ENCODE measurements at regions not wholly inside any gene's neighbourhood (a gene's known extent, or its start where the extent isn't known, plus 50 kb on each side); places are given as distances from the start of the nearest gene placed in this dataset.

DNA sequence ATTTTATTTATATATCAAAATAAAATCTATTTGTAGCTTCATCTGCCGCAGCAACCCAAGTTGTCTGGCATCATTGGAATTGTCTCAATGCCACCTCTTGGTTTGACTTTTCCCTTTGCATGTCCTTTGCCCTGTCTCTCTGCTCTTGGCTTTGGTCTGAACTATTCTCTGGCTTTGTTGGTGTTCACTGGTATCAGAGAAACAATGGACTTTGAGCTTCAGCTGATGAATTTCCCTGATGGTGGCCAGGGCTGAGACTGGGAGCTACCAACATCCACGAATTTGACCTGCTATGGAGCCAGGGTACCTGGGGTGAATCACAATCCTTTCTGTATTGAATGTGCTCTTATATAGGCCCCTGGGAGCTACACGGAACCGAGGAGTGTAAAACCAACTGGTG is 311.7 kb upstream of the KIAA1217 start:
- H3K4me3 Mint-ChIP-seq: no peak overlapping the region
- H3K9me3 Mint-ChIP-seq: peaks cover 4% of the 10 kb centered on the region
- H3K27me3 Mint-ChIP-seq: no peaks in the 10 kb centered on the region
- no peaks in the 10 kb centered on the region for H3K36me3 Mint-ChIP-seq
- H3K4me1 Mint-ChIP-seq (ENCODE audit: unreplicated experiment): no peaks in the 10 kb centered on the region
- DNase-seq (ENCODE audit: extremely low spot score, unreplicated experiment): no peak
- TF ChIP-seq, protein P1, sequence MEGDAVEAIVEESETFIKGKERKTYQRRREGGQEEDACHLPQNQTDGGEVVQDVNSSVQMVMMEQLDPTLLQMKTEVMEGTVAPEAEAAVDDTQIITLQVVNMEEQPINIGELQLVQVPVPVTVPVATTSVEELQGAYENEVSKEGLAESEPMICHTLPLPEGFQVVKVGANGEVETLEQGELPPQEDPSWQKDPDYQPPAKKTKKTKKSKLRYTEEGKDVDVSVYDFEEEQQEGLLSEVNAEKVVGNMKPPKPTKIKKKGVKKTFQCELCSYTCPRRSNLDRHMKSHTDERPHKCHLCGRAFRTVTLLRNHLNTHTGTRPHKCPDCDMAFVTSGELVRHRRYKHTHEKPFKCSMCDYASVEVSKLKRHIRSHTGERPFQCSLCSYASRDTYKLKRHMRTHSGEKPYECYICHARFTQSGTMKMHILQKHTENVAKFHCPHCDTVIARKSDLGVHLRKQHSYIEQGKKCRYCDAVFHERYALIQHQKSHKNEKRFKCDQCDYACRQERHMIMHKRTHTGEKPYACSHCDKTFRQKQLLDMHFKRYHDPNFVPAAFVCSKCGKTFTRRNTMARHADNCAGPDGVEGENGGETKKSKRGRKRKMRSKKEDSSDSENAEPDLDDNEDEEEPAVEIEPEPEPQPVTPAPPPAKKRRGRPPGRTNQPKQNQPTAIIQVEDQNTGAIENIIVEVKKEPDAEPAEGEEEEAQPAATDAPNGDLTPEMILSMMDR (conservative IDR thresholded peaks at IDR 0.05): no peak
- no peak overlapping the region for H3K27ac Mint-ChIP-seq

DNA sequence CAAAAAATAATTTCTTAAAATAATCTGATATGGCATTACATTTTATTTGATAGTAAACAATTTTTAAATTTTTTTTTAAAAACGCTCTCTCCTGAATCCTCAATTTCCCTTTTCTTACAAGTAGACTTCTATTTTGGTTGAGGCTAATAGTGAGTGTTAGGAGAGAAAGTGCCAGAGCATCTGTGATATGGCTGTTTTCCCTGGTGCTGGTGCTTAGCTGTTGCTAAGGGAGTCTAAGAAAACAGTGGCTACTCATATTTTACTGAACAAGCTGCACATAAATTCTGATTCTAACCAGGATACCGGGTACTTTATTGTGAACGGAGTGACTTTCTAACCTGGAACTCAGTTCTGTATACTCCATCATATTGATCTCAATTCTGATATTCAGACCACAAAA is 311.1 kb upstream of the KIAA1217 start:
- H3K4me1 Mint-ChIP-seq (ENCODE audit: unreplicated experiment): no peaks in the 10 kb centered on the region
- peaks cover 4% of the 10 kb centered on the region for H3K9me3 Mint-ChIP-seq
- no peak for DNase-seq (ENCODE audit: extremely low spot score, unreplicated experiment)
- H3K27ac Mint-ChIP-seq: no peak overlapping the region
- no peaks in the 10 kb centered on the region for H3K36me3 Mint-ChIP-seq
- H3K27me3 Mint-ChIP-seq: peaks cover 2% of the 10 kb centered on the region
- TF ChIP-seq, protein P1 (conservative IDR thresholded peaks at IDR 0.05): no peak
- no peak overlapping the region for H3K4me3 Mint-ChIP-seq

DNA sequence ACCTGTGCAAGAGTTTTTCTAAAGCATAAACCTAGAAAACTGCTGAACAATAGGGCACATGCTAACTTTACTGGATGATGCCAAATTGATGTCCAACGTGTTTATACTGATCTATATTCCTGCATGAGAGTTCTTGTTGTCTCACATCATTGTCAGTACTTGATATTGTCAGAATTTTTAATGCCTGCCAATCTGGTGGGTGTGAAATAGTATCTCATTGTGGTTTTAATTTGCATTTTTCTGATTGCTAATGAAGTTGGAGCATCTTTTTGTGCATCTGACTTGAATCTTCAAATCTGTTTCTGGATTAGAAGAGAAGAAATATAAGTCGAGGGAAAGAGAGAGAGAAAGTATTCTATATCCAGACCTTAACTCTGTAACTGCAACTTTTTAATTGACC is 309.8 kb upstream of the KIAA1217 start:
- H3K27ac Mint-ChIP-seq: no peak overlapping the region
- no peaks in the 10 kb centered on the region for H3K4me1 Mint-ChIP-seq (ENCODE audit: unreplicated experiment)
- H3K4me3 Mint-ChIP-seq: no peak overlapping the region
- H3K36me3 Mint-ChIP-seq: no peaks in the 10 kb centered on the region
- H3K9me3 Mint-ChIP-seq: peaks cover 7% of the 10 kb centered on the region
- peaks cover 6% of the 10 kb centered on the region for H3K27me3 Mint-ChIP-seq
- TF ChIP-seq, protein P1 (conservative IDR thresholded peaks at IDR 0.05): no peak
- DNase-seq (ENCODE audit: extremely low spot score, unreplicated experiment): no peak

DNA sequence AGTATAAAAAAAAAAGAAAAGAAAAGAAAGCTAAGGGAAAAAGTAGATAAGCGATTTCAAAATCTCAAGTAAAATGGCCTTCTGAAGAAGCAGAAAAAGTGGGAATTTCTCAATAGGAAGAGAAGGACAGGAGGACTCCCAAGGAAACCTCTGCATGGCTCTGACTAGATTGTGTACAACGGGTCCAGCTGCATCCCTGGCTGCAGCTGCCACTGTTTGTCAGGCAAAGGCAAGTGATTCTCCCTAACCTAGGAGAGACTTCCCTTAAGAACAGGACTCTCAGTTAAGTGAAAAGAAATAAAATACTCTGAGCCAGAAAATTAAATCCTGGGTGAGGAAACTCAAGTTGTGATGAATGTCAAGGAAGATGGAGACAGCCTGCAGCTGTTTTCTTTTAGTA is 298.6 kb upstream of the KIAA1217 start:
- peaks cover 6% of the 10 kb centered on the region for H3K9me3 Mint-ChIP-seq
- peaks cover 24% of the 10 kb centered on the region for H3K27me3 Mint-ChIP-seq
- DNase-seq (ENCODE audit: extremely low spot score, unreplicated experiment): no peak
- H3K36me3 Mint-ChIP-seq: peaks cover 4% of the 10 kb centered on the region
- H3K27ac Mint-ChIP-seq: no peak overlapping the region
- TF ChIP-seq, protein P1 (conservative IDR thresholded peaks at IDR 0.05): no peak
- H3K4me3 Mint-ChIP-seq: no peak overlapping the region
- H3K4me1 Mint-ChIP-seq (ENCODE audit: unreplicated experiment): peaks cover 12% of the 10 kb centered on the region

DNA sequence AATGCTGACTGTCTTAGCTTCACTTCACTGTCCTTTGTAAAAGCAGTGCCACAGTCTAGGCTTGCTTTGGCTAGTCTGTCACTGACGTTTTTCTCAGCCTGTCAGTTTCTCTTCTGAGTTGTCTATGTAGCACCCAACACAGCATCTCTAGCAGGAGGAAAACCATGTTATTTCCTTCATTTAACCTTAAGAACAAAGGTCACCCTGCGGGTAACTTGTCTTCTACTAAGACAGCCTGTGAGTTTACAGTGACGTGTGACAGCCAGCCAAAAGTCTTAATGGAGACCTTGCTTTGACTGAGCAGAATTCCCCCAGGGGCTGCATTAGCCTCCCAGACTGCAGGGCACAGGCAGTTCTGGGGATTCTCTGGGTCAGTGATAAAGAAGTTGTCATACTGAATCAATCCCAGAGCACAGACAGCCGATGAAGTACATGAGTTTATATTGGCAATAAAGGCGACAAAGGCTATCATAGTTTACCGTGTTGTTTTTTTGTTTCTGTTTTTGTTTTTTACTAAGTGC is 296.0 kb upstream of the KIAA1217 start:
- Mint-ChIP-seq H3K27ac (no peak overlapping the region), H3K27me3 (peaks cover 29% of the 10 kb centered on the region), H3K36me3 (no peaks in the 10 kb centered on the region), H3K4me1 (ENCODE audit: unreplicated experiment) (peaks cover 26% of the 10 kb centered on the region), H3K9me3 (peaks cover 13% of the 10 kb centered on the region), H3K4me3 (no peak overlapping the region)
- TF ChIP-seq, protein P1 (conservative IDR thresholded peaks at IDR 0.05): no peak
- DNase-seq (ENCODE audit: extremely low spot score, unreplicated experiment): no peak

DNA sequence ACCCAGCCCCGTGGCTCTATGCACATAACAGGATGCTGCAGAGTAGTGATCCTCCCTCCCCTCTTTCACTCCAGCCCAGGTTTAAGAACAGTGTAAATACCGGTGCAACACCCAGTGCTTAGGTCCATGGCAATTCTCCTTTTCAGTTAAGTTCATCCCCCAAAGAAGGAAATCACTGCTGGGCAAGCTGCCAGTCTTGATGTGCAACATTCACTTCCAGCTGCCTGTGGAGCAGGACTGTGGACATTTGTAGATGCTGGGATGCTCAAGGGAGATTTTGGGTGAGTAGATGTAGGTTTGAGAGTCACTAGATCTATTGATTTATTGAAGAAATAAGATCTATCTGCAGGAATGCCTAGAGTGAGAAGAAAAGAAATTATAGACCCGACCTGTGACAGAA is 294.3 kb upstream of the KIAA1217 start:
- H3K4me3 Mint-ChIP-seq: no peak overlapping the region
- TF ChIP-seq, protein P1 (conservative IDR thresholded peaks at IDR 0.05): no peak
- H3K9me3 Mint-ChIP-seq: peaks cover 7% of the 10 kb centered on the region
- DNase-seq (ENCODE audit: extremely low spot score, unreplicated experiment): no peak
- peaks cover 26% of the 10 kb centered on the region for H3K4me1 Mint-ChIP-seq (ENCODE audit: unreplicated experiment)
- no peaks in the 10 kb centered on the region for H3K36me3 Mint-ChIP-seq
- H3K27ac Mint-ChIP-seq: no peak overlapping the region
- peaks cover 29% of the 10 kb centered on the region for H3K27me3 Mint-ChIP-seq

Data from type B pancreatic cell (in vitro differentiated cells).